Uterus (tissue), 2 donors: ENCODE measurements at regions not wholly inside any gene's neighbourhood (a gene's known extent, or its start where the extent isn't known, plus 50 kb on each side); places are given as distances from the start of the nearest gene placed in this dataset.

Experiments used
- CTCF ChIP-seq, 4 experiments: fragments of 200-600 bp in 2 of 4; fragments of 450-650 bp in 2 of 4; sonication (generic) in 2 of 4; IDR thresholded peaks; one replicate each; pipeline ENCODE4 v1.5.1; 2016 to 2019; ENCODE audit warnings: antibody characterized with exemption in 4 of 4, mild to moderate bottlenecking in 2 of 4, moderate library complexity in 1 of 4
- POLR2A ChIP-seq, 2 donors: fragments of 450-650 bp; IDR thresholded peaks; one replicate each; pipeline ENCODE4 v1.6.1; 2016; ENCODE audit warnings: antibody characterized with exemption in 2 of 2, mild to moderate bottlenecking in 1 of 2, moderate library complexity in 1 of 2

GRCh38 chr5:161096581-161096980, 244.6 kb upstream of the ATP10B start:
- TF ChIP-seq CTCF (IDR thresholded peaks at IDR 0.05) (no peak), POLR2A (IDR thresholded peaks at IDR 0.05) (no peak)
